Suprapubic skin (tissue), 3 donors: ENCODE measurements at regions not wholly inside any gene's neighbourhood (a gene's known extent, or its start where the extent isn't known, plus 50 kb on each side); places are given as distances from the start of the nearest gene placed in this dataset.

Experiments used
- CTCF ChIP-seq, 2 donors: fragments of 200-600 bp in 1 of 2; fragments of 450-650 bp in 1 of 2; sonication (generic) in 1 of 2; IDR thresholded peaks; one replicate each; pipeline ENCODE4 v1.5.1; 2016 to 2019; ENCODE audit warnings: antibody characterized with exemption in 2 of 2, mild to moderate bottlenecking in 1 of 2, moderate library complexity in 1 of 2
- EP300 ChIP-seq: sonication (generic); formaldehyde crosslinking; IDR thresholded peaks from one replicate; pipeline ENCODE4 v1.6.1; 2017; ENCODE audit warnings: antibody characterized with exemption
- POLR2A ChIP-seq, 2 donors: fragments of 450-650 bp; IDR thresholded peaks; one replicate each; pipeline ENCODE4 v1.6.1; 2017; ENCODE audit warnings: antibody characterized with exemption in 2 of 2, mild to moderate bottlenecking in 2 of 2, moderate library complexity in 2 of 2

- TF ChIP-seq CTCF (IDR thresholded peaks at IDR 0.05) (no peak), POLR2A (IDR thresholded peaks at IDR 0.05) (no peak), EP300 (no peak)
Measured at GRCh38 chr1:99110140-99111041, 105.7 kb upstream of the PLPPR5 start.
